IMR-90 (cell line): ENCODE measurements at regions not wholly inside any gene's neighbourhood (a gene's known extent, or its start where the extent isn't known, plus 50 kb on each side); places are given as distances from the start of the nearest gene placed in this dataset.
"Not testable (repeated sequence)": the region's sequence is repeated elsewhere in the genome, so short reads cannot be mapped to it uniquely, and the experiment has no call there.

Experiments
- ATAC-seq: fragments of 200-7000 bp; cut with Tn5 transposase; 2 replicates; pipeline ENCODE4 v1.9.1; 2020; ENCODE audit warnings: low read depth, mild to moderate bottlenecking, moderate library complexity
- BruUV-seq: library from RNA; stranded (reverse); fragments of 400-500 nt; replicated peaks from 2 replicates; lab custom pipeline; 2021; lab: Mats Ljungman, UMichigan
- CTCF ChIA-PET: fragments of 300-600 bp; formaldehyde crosslinking; extraction: SDS; loops from one replicate; lab custom pipeline; 2021; ENCODE audit warnings: antibody characterized with exemption; lab: Yijun Ruan, JAX
- POLR2A ChIA-PET: fragments of 300-600 bp; sonication (Branson Sonifier 250); formaldehyde crosslinking; loops from one replicate; lab custom pipeline; 2022; ENCODE audit warnings: antibody characterized with exemption; ENCODE audit not compliant: unreplicated experiment; lab: Charles Lee
- DNase-seq: peaks from one replicate; pipeline ENCODE4 v3.0.0; 2013
- H2AFZ ChIP-seq: replicated peaks from 2 replicates; pipeline ENCODE3; 2013; ENCODE audit warnings: low read length, mild to moderate bottlenecking; ENCODE audit not compliant: poor library complexity
- H2AK5ac ChIP-seq: 2 replicates; pipeline ENCODE4 v1.6.1; 2013; ENCODE audit warnings: low read depth, low read length, inconsistent platforms
- H2AK9ac ChIP-seq: replicated peaks from 2 replicates; pipeline ENCODE3; 2013; ENCODE audit warnings: mild to moderate bottlenecking, low read depth, low read length, moderate library complexity; ENCODE audit not compliant: poor library complexity
- H2BK120ac ChIP-seq: 2 replicates; pipeline ENCODE4 v1.6.1; 2013; ENCODE audit warnings: low read depth, low read length, inconsistent platforms
- H2BK15ac ChIP-seq: 3 replicates; pipeline ENCODE4 v1.6.1; 2013; ENCODE audit warnings: low read depth, low read length, inconsistent platforms
- H2BK20ac ChIP-seq: 2 replicates; pipeline ENCODE4 v1.6.1; 2013; ENCODE audit warnings: low read depth, mild to moderate bottlenecking, inconsistent platforms, low read length, moderate library complexity
- H2BK5ac ChIP-seq: 2 replicates; pipeline ENCODE4 v1.6.1; 2013; ENCODE audit warnings: mild to moderate bottlenecking, low read depth, low read length, inconsistent platforms; ENCODE audit not compliant: poor library complexity, severe bottlenecking
- H3K14ac ChIP-seq: replicated peaks from 2 replicates; pipeline ENCODE4 v1.6.1; 2013; ENCODE audit warnings: low read depth, low read length, inconsistent platforms
- H3K18ac ChIP-seq: 2 replicates; pipeline ENCODE4 v1.6.1; 2013; ENCODE audit warnings: low read depth, low read length, control low read depth
- H3K23ac ChIP-seq: 2 replicates; pipeline ENCODE4 v1.6.1; 2013; ENCODE audit warnings: low read depth, low read length, inconsistent platforms
- H3K27ac ChIP-seq: 2 replicates; pipeline ENCODE4 v1.5.1; 2013; ENCODE audit warnings: mild to moderate bottlenecking, control low read depth, low read length; ENCODE audit not compliant: insufficient read depth
- H3K27me3 ChIP-seq: 2 replicates; pipeline ENCODE4 v1.6.1; 2013; ENCODE audit warnings: low read length; ENCODE audit not compliant: control insufficient read depth, insufficient read depth
- H3K36me3 ChIP-seq: 2 replicates; pipeline ENCODE4 v1.6.1; 2013; ENCODE audit warnings: low read length, mixed read lengths; ENCODE audit not compliant: control insufficient read depth, insufficient read depth
- H3K4ac ChIP-seq: 2 replicates; pipeline ENCODE4 v1.6.1; 2013; ENCODE audit warnings: low read depth, low read length, inconsistent platforms
- H3K4me1 ChIP-seq: 2 replicates; pipeline ENCODE4 v1.6.1; 2013; ENCODE audit warnings: low read length, mixed read lengths; ENCODE audit not compliant: control insufficient read depth, insufficient read depth
- H3K4me2 ChIP-seq: 2 replicates; pipeline ENCODE4 v1.6.1; 2013; ENCODE audit warnings: low read depth, mild to moderate bottlenecking, control low read depth, low read length, moderate library complexity
- H3K4me3 ChIP-seq: 2 replicates; pipeline ENCODE4 v1.5.1; 2013; ENCODE audit warnings: low read depth, mild to moderate bottlenecking, control low read depth, low read length, moderate library complexity; ENCODE audit not compliant: insufficient read depth
- H3K56ac ChIP-seq: 2 replicates; pipeline ENCODE4 v1.6.1; 2013; ENCODE audit warnings: low read length, inconsistent platforms; ENCODE audit not compliant: insufficient read depth; ENCODE audit errors: extremely low read depth
- H3K79me1 ChIP-seq, 2 experiments: 2 replicates each; pipeline ENCODE4 v1.6.1; 2013; ENCODE audit warnings: low read length in 2 of 2, inconsistent platforms in 1 of 2, low read depth in 1 of 2
- H3K9ac ChIP-seq: 2 replicates; pipeline ENCODE4 v1.6.1; 2013; ENCODE audit warnings: low read depth, low read length, control low read depth
- H3K9me1 ChIP-seq: 2 replicates; pipeline ENCODE4 v1.6.1; 2013; ENCODE audit warnings: low read length, inconsistent platforms; ENCODE audit not compliant: insufficient read depth
- H3K9me3 ChIP-seq: 2 replicates; pipeline ENCODE4 v1.6.1; 2013; ENCODE audit warnings: low read length; ENCODE audit not compliant: control insufficient read depth, insufficient read depth
- H4K20me1 ChIP-seq: 2 replicates; pipeline ENCODE4 v1.6.1; 2013; ENCODE audit warnings: low read length, inconsistent platforms; ENCODE audit not compliant: insufficient read depth
- H4K5ac ChIP-seq: 2 replicates; pipeline ENCODE4 v1.6.1; 2013; ENCODE audit warnings: mild to moderate bottlenecking, low read depth, low read length, control low read depth
- H4K8ac ChIP-seq, 2 experiments: 2 replicates each; pipeline ENCODE4 v1.6.1; 2013; ENCODE audit warnings: low read depth in 2 of 2, low read length in 2 of 2, control low read depth in 1 of 2, inconsistent platforms in 1 of 2
- H4K91ac ChIP-seq: 2 replicates; pipeline ENCODE4 v1.6.1; 2013; ENCODE audit warnings: low read depth, low read length, inconsistent platforms; ENCODE audit not compliant: insufficient read depth
- CEBPB ChIP-seq: IDR thresholded peaks from 2 replicates; pipeline ENCODE4 v1.6.1; 2012; ENCODE audit warnings: low read depth, low read length, improper control_type of control experiment
- FOS ChIP-seq: fragments of 150-350 bp; IDR thresholded peaks from 2 replicates; pipeline ENCODE4 v1.6.1; 2016; ENCODE audit warnings: low read depth, low read length
- WGBS, 2 experiments: methylation state at CpG; one replicate each; pipeline versions ENCODE4 v1.1.5 to v1.1.7; 2013; ENCODE audit warnings: missing lambda C conversion rate in 2 of 2; ENCODE audit not compliant: insufficient read length in 1 of 2; ENCODE audit errors: extremely low coverage in 2 of 2; 5-methylcytosine and 5-hydroxymethylcytosine counted together
- dilution Hi-C: fragments of 300-500 bp; cut with HindIII; formaldehyde crosslinking; loops from one replicate; pipeline ENCODE4 v1.14.3; 2018; ENCODE audit warnings: low sequenced_read_pairs; ENCODE audit not compliant: unreplicated experiment
- in situ Hi-C: fragments of 300-500 bp; cut with MboI; formaldehyde crosslinking; loops from 3 replicates; pipeline ENCODE4 v1.14.3; 2019; ENCODE audit warnings: low sequenced_read_pairs, inconsistent platforms, mixed read lengths
- intact Hi-C: fragments of 100-400 bp; cut with micrococcal nuclease; formaldehyde crosslinking; loops from 2 replicates; pipeline ENCODE4 v1.10.0; 2022

- H2AK5ac ChIP-seq: no peak overlapping the region
- H2AFZ ChIP-seq: no peak overlapping the region
- BruUV-seq: no TSS peak
- H3K56ac ChIP-seq: no peak overlapping the region
- no peak overlapping the region for H3K23ac ChIP-seq
- intact Hi-C loops: no loop called here
- H4K5ac ChIP-seq: no peak overlapping the region
- no peak for TF ChIP-seq CEBPB
- no peak for TF ChIP-seq FOS
- H3K4me2 ChIP-seq: no peak overlapping the region
- no peaks in the 10 kb centered on the region for H3K4me1 ChIP-seq
- CTCF ChIA-PET: no interaction called here
- no peak overlapping the region for H3K14ac ChIP-seq
- H2BK120ac ChIP-seq: no peak overlapping the region
- POLR2A ChIA-PET: no interaction called here
- H4K20me1 ChIP-seq: no peaks in the 10 kb centered on the region
- no peak overlapping the region for H3K27ac ChIP-seq
- no peak overlapping the region for H2BK15ac ChIP-seq
- no peaks in the 10 kb centered on the region for H3K36me3 ChIP-seq
- peaks cover 5% of the 10 kb centered on the region for H3K27me3 ChIP-seq
- no peak overlapping the region for H3K4ac ChIP-seq
- H2BK20ac ChIP-seq: no peak overlapping the region
- ATAC-seq (no peak), DNase-seq (no peak)
- no peak overlapping the region for H3K18ac ChIP-seq
- H3K9me3 ChIP-seq: no peaks in the 10 kb centered on the region; the same call in 1 of the 2 replicates
- no peaks in the 10 kb centered on the region for H3K79me1 ChIP-seq
- no peak overlapping the region for H4K8ac ChIP-seq
- H3K4me3 ChIP-seq: no peak overlapping the region
- in situ Hi-C loops: no loop called here
- H3K9ac ChIP-seq: no peak overlapping the region
- H3K9me1 ChIP-seq: no peaks in the 10 kb centered on the region
- no peak overlapping the region for H4K91ac ChIP-seq
- dilution Hi-C loops: no loop called here
- H2BK5ac ChIP-seq: no peak overlapping the region
- no peak overlapping the region for H2AK9ac ChIP-seq
These were observed 121.4 kb upstream of the CXorf66 start for GRCh38 chrX:140086691-140087090.

- H3K14ac ChIP-seq, POLR2A ChIA-PET, H2AK9ac ChIP-seq, H3K56ac ChIP-seq, H2AFZ ChIP-seq, H3K9me1 ChIP-seq, H3K4me1 ChIP-seq, H3K79me1 ChIP-seq, H4K5ac ChIP-seq, H2BK120ac ChIP-seq, H3K4ac ChIP-seq, H2BK15ac ChIP-seq, H2BK20ac ChIP-seq, H3K23ac ChIP-seq, H4K8ac ChIP-seq, CTCF ChIA-PET, intact Hi-C loops, H3K4me2 ChIP-seq, H3K36me3 ChIP-seq, DNase-seq, H3K27ac ChIP-seq, H2AK5ac ChIP-seq, BruUV-seq, H3K9ac ChIP-seq, H3K27me3 ChIP-seq, H4K91ac ChIP-seq, H3K9me3 ChIP-seq, dilution Hi-C loops, H3K4me3 ChIP-seq, ATAC-seq, H4K20me1 ChIP-seq, H2BK5ac ChIP-seq, H3K18ac ChIP-seq: not testable (repeated sequence)
- WGBS, 2 experiments: no CpG with 5 or more reads among the region's 2 CpGs
- in situ Hi-C loops: loop anchor here (5.0 to 25.0 kb wide), 2 partner anchors 62 to 587 kb away; no protein-coding TSS in a partner anchor
These were observed 109.5 kb upstream of the CXorf66 start for GRCh38 chrX:140074851-140075250.
